Type B pancreatic cell (in vitro differentiated cells): ENCODE measurements at regions not wholly inside any gene's neighbourhood (a gene's known extent, or its start where the extent isn't known, plus 50 kb on each side); places are given as distances from the start of the nearest gene placed in this dataset.

Experiments used
- DNase-seq: peaks from one replicate; pipeline ENCODE4 v3.0.0; 2021; ENCODE audit warnings: mixed read lengths; ENCODE audit not compliant: unreplicated experiment; ENCODE audit errors: extremely low spot score
- H3K27ac Mint-ChIP-seq: 2 replicates; pipeline ENCODE4 v1.8.0; 2021; ENCODE audit warnings: mild to moderate bottlenecking, mixed read lengths
- H3K27me3 Mint-ChIP-seq: 2 replicates; pipeline ENCODE4 v1.8.0; 2021; ENCODE audit warnings: mixed read lengths
- H3K36me3 Mint-ChIP-seq: 2 replicates; pipeline ENCODE4 v1.8.0; 2021; ENCODE audit warnings: mixed read lengths
- H3K4me1 Mint-ChIP-seq: one replicate; pipeline ENCODE4 v1.8.0; 2021; ENCODE audit warnings: mixed read lengths; ENCODE audit not compliant: unreplicated experiment
- H3K4me3 Mint-ChIP-seq: 2 replicates; pipeline ENCODE4 v1.8.0; 2021; ENCODE audit warnings: mild to moderate bottlenecking, mixed read lengths
- H3K9me3 Mint-ChIP-seq: 2 replicates; pipeline ENCODE4 v1.8.0; 2021; ENCODE audit warnings: mixed read lengths
- CTCF ChIP-seq: fragments of 200-600 bp; sonication (generic); conservative IDR thresholded peaks from 2 replicates; pipeline ENCODE4 v1.5.0; 2021; ENCODE audit warnings: antibody characterized with exemption, mild to moderate bottlenecking

GRCh38 chr2:125711075-125711474 lies 944.9 kb upstream of the GYPC start:
- Mint-ChIP-seq H3K4me1 (no peaks in the 10 kb centered on the region), H3K36me3 (no peaks in the 10 kb centered on the region), H3K4me3 (peak overlapping the region; percentile 85), H3K27me3 (no peaks in the 10 kb centered on the region), H3K9me3 (peaks cover 6% of the 10 kb centered on the region), H3K27ac (peak overlapping the region; percentile 94)
- DNase-seq = no peak
- no peak for TF ChIP-seq CTCF

DNA sequence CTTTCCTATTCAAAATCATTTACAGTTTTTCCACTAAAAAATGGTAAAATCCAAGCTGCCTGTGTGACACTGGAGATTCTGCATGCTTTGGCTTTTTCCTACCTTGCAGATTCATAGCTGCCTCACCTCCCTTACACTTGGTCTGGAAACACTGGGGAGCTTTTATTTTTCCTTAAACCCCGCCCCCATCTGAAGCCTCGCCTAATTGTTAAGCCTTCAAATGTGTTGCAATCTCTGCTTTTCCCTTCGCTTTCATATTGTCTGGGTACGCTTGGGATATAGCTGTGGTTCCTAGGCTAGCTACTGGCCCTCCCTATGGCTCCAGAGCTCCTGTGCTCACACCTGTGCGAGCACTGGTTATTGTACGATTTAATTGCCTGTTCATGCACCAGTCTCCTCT lies 942.4 kb upstream of the GYPC start:
- Mint-ChIP-seq H3K36me3 (no peaks in the 10 kb centered on the region), H3K4me3 (peak overlapping the region; percentile 85), H3K4me1 (no peaks in the 10 kb centered on the region), H3K27me3 (no peaks in the 10 kb centered on the region), H3K9me3 (peaks cover 3% of the 10 kb centered on the region), H3K27ac (peak overlapping the region; percentile 60)
- DNase-seq = no peak
- no peak for TF ChIP-seq CTCF

GRCh38 chr2:125721072-125721721 lies 934.8 kb upstream of the GYPC start:
- no peak overlapping the region for H3K27ac Mint-ChIP-seq
- H3K27me3 Mint-ChIP-seq = no peaks in the 10 kb centered on the region
- no peak for DNase-seq
- no peak for TF ChIP-seq CTCF
- H3K4me3 Mint-ChIP-seq = no peak overlapping the region
- no peaks in the 10 kb centered on the region for H3K9me3 Mint-ChIP-seq
- H3K4me1 Mint-ChIP-seq = no peaks in the 10 kb centered on the region
- H3K36me3 Mint-ChIP-seq = no peaks in the 10 kb centered on the region

DNA sequence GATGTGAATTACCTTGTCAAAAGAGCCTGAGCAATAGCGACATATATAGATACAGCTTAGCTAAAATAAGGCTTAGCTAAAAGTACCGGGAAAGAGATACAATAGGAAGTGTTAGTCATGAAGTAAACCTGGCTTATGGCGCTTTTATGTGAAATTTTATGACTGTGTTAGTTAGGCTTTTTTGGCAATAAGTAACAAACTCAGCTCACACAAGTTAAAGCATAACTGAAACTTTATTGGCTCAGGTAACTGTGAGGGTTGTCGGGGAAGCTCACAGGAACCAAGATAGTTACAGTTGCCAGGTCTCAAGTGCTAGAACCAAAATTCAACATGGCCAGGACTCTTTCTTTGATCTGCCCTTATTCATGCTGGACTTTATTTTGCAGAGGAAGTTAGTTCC lies 925.0 kb upstream of the GYPC start:
- Mint-ChIP-seq H3K4me3 (no peak overlapping the region), H3K27ac (no peak overlapping the region), H3K9me3 (peaks cover 4% of the 10 kb centered on the region), H3K36me3 (peaks cover 10% of the 10 kb centered on the region), H3K4me1 (no peaks in the 10 kb centered on the region), H3K27me3 (no peaks in the 10 kb centered on the region)
- no peak for DNase-seq
- TF ChIP-seq CTCF = no peak

DNA sequence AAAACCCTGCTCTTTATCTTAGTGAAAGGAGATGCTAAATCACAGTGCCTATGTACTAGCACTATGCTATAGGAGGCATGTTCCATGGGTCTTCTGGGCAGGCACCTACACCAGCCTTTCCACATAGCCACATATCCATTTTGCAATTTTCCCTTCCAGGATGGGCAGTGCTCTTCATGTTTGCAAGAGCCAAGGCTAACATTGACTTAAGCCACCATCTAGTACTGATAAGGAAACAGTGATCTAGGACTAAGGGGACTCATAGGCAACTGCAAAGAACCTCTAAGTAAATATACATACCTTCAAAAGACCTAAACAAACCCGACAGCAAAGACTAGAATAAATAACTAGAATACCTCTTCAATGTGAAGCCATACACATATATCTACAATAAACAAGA lies 919.7 kb upstream of the GYPC start:
- DNase-seq = no peak
- no peak overlapping the region for H3K27ac Mint-ChIP-seq
- no peaks in the 10 kb centered on the region for H3K27me3 Mint-ChIP-seq
- peaks cover 4% of the 10 kb centered on the region for H3K9me3 Mint-ChIP-seq
- no peak for TF ChIP-seq CTCF
- no peak overlapping the region for H3K4me3 Mint-ChIP-seq
- H3K4me1 Mint-ChIP-seq = no peaks in the 10 kb centered on the region
- peaks cover 3% of the 10 kb centered on the region for H3K36me3 Mint-ChIP-seq

DNA sequence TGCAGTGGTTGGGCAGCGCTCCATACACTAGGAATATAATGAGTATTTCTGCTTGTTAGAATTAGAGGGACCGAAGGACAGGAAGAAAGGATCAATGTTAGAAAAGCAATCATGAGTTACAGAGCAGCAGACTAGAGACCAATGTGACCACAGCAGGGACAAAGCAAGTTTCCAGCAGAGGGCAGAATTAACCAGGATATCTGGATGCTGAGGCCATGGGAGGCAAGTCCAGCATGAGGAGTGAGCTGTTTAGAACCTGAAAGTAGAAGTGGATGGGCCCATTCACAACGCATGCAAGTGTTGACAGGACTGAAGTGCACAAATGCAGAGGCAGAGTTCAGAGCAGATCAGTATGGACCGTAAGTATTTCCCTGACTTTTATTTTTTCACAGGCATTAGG lies 910.4 kb upstream of the GYPC start:
- H3K27me3 Mint-ChIP-seq = no peaks in the 10 kb centered on the region
- no peak overlapping the region for H3K27ac Mint-ChIP-seq
- DNase-seq = no peak
- H3K4me1 Mint-ChIP-seq = peaks cover 21% of the 10 kb centered on the region
- H3K9me3 Mint-ChIP-seq = peaks cover 5% of the 10 kb centered on the region
- peak overlapping the region; percentile 54 for H3K4me3 Mint-ChIP-seq
- TF ChIP-seq CTCF = peak; percentile 78
- peaks cover 15% of the 10 kb centered on the region for H3K36me3 Mint-ChIP-seq
